Activated CD8-positive, alpha-beta T cell treated with anti-CD3 and anti-CD28 coated beads for 36 hours (primary cell): ENCODE measurements at regions not wholly inside any gene's neighbourhood (a gene's known extent, or its start where the extent isn't known, plus 50 kb on each side); places are given as distances from the start of the nearest gene placed in this dataset.

Source experiments
- ATAC-seq: fragments of 200-7000 bp; cut with Tn5 transposase; one replicate; pipeline ENCODE4 v1.10.0; 2021; ENCODE audit warnings: mild to moderate bottlenecking, moderate library complexity
- CTCF ChIA-PET: fragments of 350-600 bp; sonication (Branson Sonifier 250); formaldehyde crosslinking; loops from one replicate; lab custom pipeline; 2021; ENCODE audit warnings: antibody characterized with exemption; lab: Charles Lee
- POLR2A ChIA-PET: fragments of 350-600 bp; sonication (Branson Sonifier 250); formaldehyde crosslinking; loops from one replicate; lab custom pipeline; 2021; ENCODE audit warnings: antibody characterized with exemption; lab: Charles Lee
- DNase-seq: peaks from one replicate; pipeline ENCODE4 v3.0.0-alpha.2; 2020
- H3K27ac Mint-ChIP-seq: one replicate; pipeline ENCODE4 v1.8.0; 2021; ENCODE audit warnings: mild to moderate bottlenecking, mixed read lengths
- H3K27me3 Mint-ChIP-seq: one replicate; pipeline ENCODE4 v1.8.0; 2021; ENCODE audit warnings: mixed read lengths
- H3K36me3 Mint-ChIP-seq: one replicate; pipeline ENCODE4 v1.8.0; 2021; ENCODE audit warnings: low read depth, mixed read lengths
- H3K4me1 Mint-ChIP-seq: one replicate; pipeline ENCODE4 v1.8.0; 2021; ENCODE audit warnings: low read depth, mixed read lengths
- H3K4me3 Mint-ChIP-seq: one replicate; pipeline ENCODE4 v1.8.0; 2021; ENCODE audit warnings: mild to moderate bottlenecking, moderate library complexity, mixed read lengths
- H3K9me3 Mint-ChIP-seq: one replicate; pipeline ENCODE4 v1.8.0; 2021; ENCODE audit warnings: mixed read lengths
- intact Hi-C: fragments of 100-400 bp; cut with micrococcal nuclease; formaldehyde crosslinking; loops from one replicate; pipeline ENCODE4 v1.10.0; 2022
- TF ChIP-seq, protein P1 (sequence below): fragments of 200-600 bp; IDR thresholded peaks from one replicate; pipeline ENCODE4 v1.8.0; 2022; ENCODE audit warnings: antibody characterized with exemption, mild to moderate bottlenecking

DNA sequence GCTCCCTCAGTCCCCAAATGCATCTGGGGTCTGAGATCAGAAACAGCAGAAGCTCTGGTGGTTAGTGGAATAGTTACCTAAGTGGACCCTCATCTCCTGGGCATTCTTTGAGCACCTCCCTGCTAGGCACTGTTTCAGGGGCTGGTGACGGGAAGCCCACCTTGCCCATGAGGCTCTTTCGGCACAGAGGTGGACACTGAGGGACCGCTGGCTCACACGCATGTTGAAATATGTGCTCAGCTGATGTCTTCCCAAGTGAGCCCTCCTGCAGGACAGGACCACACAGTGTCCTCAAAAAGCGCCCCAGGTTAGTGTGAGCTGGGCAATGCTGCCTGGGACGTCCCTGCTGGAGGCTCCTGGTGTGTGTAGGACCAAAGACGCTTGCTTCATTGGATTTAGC is 1379.9 kb downstream of the TBC1D22A start:
- DNase-seq (no peak), ATAC-seq (no peak)
- peaks cover 15% of the 10 kb centered on the region for H3K27me3 Mint-ChIP-seq
- ChIA-PET POLR2A (no interaction called here), CTCF (no interaction called here)
- intact Hi-C loops = no loop called here
- H3K4me1 Mint-ChIP-seq = peaks cover 10% of the 10 kb centered on the region
- H3K27ac Mint-ChIP-seq = no peak overlapping the region
- no peaks in the 10 kb centered on the region for H3K36me3 Mint-ChIP-seq
- no peak overlapping the region for H3K4me3 Mint-ChIP-seq
- H3K9me3 Mint-ChIP-seq = no peaks in the 10 kb centered on the region
- TF ChIP-seq, protein P1, sequence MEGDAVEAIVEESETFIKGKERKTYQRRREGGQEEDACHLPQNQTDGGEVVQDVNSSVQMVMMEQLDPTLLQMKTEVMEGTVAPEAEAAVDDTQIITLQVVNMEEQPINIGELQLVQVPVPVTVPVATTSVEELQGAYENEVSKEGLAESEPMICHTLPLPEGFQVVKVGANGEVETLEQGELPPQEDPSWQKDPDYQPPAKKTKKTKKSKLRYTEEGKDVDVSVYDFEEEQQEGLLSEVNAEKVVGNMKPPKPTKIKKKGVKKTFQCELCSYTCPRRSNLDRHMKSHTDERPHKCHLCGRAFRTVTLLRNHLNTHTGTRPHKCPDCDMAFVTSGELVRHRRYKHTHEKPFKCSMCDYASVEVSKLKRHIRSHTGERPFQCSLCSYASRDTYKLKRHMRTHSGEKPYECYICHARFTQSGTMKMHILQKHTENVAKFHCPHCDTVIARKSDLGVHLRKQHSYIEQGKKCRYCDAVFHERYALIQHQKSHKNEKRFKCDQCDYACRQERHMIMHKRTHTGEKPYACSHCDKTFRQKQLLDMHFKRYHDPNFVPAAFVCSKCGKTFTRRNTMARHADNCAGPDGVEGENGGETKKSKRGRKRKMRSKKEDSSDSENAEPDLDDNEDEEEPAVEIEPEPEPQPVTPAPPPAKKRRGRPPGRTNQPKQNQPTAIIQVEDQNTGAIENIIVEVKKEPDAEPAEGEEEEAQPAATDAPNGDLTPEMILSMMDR = no peak

- Mint-ChIP-seq H3K27ac (no peak overlapping the region), H3K4me3 (no peak overlapping the region), H3K9me3 (no peaks in the 10 kb centered on the region), H3K4me1 (peaks cover 10% of the 10 kb centered on the region), H3K36me3 (no peaks in the 10 kb centered on the region), H3K27me3 (peaks cover 13% of the 10 kb centered on the region)
- CTCF ChIA-PET = no interaction called here
- POLR2A ChIA-PET = no interaction called here
- DNase-seq (no peak), ATAC-seq (no peak)
- intact Hi-C loops = no loop called here
- TF ChIP-seq, protein P1 = no peak
These were observed 1378.9 kb downstream of the TBC1D22A start for GRCh38 chr22:48141301-48141700.

GRCh38 chr22:48140261-48140813 is 1377.9 kb downstream of the TBC1D22A start:
- no peaks in the 10 kb centered on the region for H3K9me3 Mint-ChIP-seq

DNA sequence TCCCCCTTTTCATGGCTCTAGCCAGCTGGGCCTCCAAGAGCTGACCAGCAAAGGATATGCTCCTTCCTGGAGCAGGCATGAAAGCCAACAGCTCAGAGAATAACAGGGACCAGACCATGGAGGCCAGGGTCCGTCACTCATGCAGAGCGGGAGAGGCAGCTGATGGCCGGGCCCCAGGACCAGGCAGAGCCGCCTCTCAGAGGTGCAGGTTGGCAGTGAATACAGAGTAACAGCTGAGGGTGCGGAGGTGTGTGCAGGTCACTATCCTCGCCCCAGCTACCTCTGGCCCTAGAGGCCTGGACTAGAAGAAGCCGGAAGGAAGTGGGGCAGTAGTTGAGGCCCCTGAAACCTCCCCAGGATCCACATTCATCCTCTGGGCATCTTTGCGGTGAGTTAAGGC is 1377.3 kb downstream of the TBC1D22A start:
- Mint-ChIP-seq H3K27ac (no peak overlapping the region), H3K4me1 (peaks cover 10% of the 10 kb centered on the region), H3K27me3 (peaks cover 4% of the 10 kb centered on the region), H3K4me3 (no peak overlapping the region), H3K36me3 (no peaks in the 10 kb centered on the region), H3K9me3 (no peaks in the 10 kb centered on the region)
- ChIA-PET POLR2A (no interaction called here), CTCF (no interaction called here)
- intact Hi-C loops = no loop called here
- DNase-seq (no peak), ATAC-seq (no peak)
- TF ChIP-seq, protein P1 = no peak

More at GRCh38 chr22:48140261-48140813, 1377.9 kb downstream of the TBC1D22A start:
- ATAC-seq (no peak), DNase-seq (no peak)
- H3K4me3 Mint-ChIP-seq = no peak overlapping the region
- no peak overlapping the region for H3K27ac Mint-ChIP-seq
- H3K4me1 Mint-ChIP-seq = peaks cover 10% of the 10 kb centered on the region
- ChIA-PET POLR2A (no interaction called here), CTCF (no interaction called here)
- intact Hi-C loops = no loop called here
- H3K36me3 Mint-ChIP-seq = no peaks in the 10 kb centered on the region
- peaks cover 8% of the 10 kb centered on the region for H3K27me3 Mint-ChIP-seq
- TF ChIP-seq, protein P1 = no peak

GRCh38 chr22:48138855-48139254 is 1376.4 kb downstream of the TBC1D22A start:
- POLR2A ChIA-PET = no interaction called here
- TF ChIP-seq, protein P1 = no peak
- Mint-ChIP-seq H3K9me3 (no peaks in the 10 kb centered on the region), H3K36me3 (no peaks in the 10 kb centered on the region), H3K4me1 (peaks cover 10% of the 10 kb centered on the region), H3K27me3 (no peaks in the 10 kb centered on the region), H3K4me3 (no peak overlapping the region), H3K27ac (no peak overlapping the region)
- DNase-seq (peak; percentile 15), ATAC-seq (no peak)
- CTCF ChIA-PET = no interaction called here
- intact Hi-C loops = no loop called here
